ENCODE measurements at regions not wholly inside any gene's neighbourhood (a gene's known extent, or its start where the extent isn't known, plus 50 kb on each side); places are given as distances from the start of the nearest gene placed in this dataset.

DNA sequence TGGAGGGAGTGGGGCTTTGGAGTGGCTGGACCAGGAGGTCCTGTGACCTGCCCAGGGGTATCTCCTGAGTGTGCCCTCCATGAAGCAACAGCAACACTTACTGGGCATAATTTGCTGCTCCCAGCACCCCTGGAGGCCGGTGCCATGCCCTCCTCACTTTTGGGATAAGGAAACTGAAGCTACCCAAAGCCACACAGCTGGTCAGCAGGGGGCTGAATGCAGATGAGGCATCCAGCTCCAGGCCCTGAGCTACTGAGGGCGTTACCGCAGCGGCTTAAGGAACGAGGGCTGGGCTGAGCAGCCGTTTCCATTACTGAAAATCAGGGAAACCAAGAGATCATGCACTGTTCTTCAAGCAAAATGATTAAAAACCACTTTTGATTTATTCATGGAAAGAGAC lies 408.9 kb downstream of the GLRX3 start:
- intact Hi-C loops (cut with micrococcal nuclease; ENCODE audit: unreplicated experiment) = loop anchor here (5.0 kb wide), 1 partner anchor 212 kb away; no protein-coding TSS in a partner anchor
- H3K36me3 ChIP-seq (ENCODE audit: insufficient read depth, low read length, poor library complexity, severe bottlenecking) = no peaks in the 10 kb centered on the region
- DNase-seq (ENCODE audit: low spot score) = no peak

DNA sequence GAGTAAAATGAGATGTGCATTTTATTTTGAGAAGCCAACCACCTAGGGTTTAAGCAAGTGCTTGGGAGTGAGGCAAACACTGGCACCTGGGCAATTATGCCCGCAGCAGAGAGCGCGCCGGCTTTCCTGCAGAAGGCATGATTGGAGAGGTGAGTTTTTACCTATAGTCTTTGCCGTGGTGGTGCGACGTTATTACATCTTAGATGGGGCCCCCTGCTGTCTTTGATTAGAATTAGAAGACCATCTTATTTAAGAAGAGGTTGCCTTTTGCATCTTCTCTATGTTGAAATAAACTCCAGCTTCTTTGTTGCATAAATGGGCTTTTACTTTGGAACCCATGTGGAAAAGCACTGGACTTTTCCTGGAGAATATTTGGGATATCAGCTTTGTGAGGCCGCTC lies 409.5 kb downstream of the GLRX3 start:
- no TSS peak for BruUV-seq (replicated peaks)
- ChIA-PET CTCF (no interaction called here), POLR2A (ENCODE audit: low non-redundant PET) (no interaction called here)
- DNase-seq (ENCODE audit: low spot score) = no peak
- TF ChIP-seq, protein P1, sequence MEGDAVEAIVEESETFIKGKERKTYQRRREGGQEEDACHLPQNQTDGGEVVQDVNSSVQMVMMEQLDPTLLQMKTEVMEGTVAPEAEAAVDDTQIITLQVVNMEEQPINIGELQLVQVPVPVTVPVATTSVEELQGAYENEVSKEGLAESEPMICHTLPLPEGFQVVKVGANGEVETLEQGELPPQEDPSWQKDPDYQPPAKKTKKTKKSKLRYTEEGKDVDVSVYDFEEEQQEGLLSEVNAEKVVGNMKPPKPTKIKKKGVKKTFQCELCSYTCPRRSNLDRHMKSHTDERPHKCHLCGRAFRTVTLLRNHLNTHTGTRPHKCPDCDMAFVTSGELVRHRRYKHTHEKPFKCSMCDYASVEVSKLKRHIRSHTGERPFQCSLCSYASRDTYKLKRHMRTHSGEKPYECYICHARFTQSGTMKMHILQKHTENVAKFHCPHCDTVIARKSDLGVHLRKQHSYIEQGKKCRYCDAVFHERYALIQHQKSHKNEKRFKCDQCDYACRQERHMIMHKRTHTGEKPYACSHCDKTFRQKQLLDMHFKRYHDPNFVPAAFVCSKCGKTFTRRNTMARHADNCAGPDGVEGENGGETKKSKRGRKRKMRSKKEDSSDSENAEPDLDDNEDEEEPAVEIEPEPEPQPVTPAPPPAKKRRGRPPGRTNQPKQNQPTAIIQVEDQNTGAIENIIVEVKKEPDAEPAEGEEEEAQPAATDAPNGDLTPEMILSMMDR (conservative IDR thresholded peaks at IDR 0.05; ENCODE audit: low read depth, low read length) = no peak
- no peak for TF ChIP-seq EZH2 (IDR thresholded peaks at IDR 0.05; ENCODE audit: borderline replicate concordance, low read depth, low read length, poor library complexity, severe bottlenecking)
- Histone ChIP-seq H3K4me3 (ENCODE audit: low read depth, low read length, poor library complexity, severe bottlenecking) (no peak overlapping the region), H3K27ac (ENCODE audit: low read depth, low read length, poor library complexity, severe bottlenecking) (no peak overlapping the region), H3K4me1 (ENCODE audit: insufficient read depth, low read length, poor library complexity, severe bottlenecking) (peaks cover 13% of the 10 kb centered on the region), H3K36me3 (ENCODE audit: insufficient read depth, low read length, poor library complexity, severe bottlenecking) (no peaks in the 10 kb centered on the region), H3K9me3 (ENCODE audit: low read depth, low read length, poor library complexity, severe bottlenecking) (no peaks in the 10 kb centered on the region), H3K27me3 (replicated peaks; ENCODE audit: insufficient read depth, low read depth, low read length, poor library complexity) (no peaks in the 10 kb centered on the region)
- intact Hi-C loops (cut with micrococcal nuclease; ENCODE audit: unreplicated experiment) = loop anchor here (5.0 kb wide), 1 partner anchor 212 kb away; no protein-coding TSS in a partner anchor

More for the DNA sequence above, 408.9 kb downstream of the GLRX3 start:
- Histone ChIP-seq H3K27me3 (replicated peaks; ENCODE audit: insufficient read depth, low read depth, low read length, poor library complexity) (no peaks in the 10 kb centered on the region), H3K27ac (ENCODE audit: low read depth, low read length, poor library complexity, severe bottlenecking) (no peak overlapping the region), H3K4me3 (ENCODE audit: low read depth, low read length, poor library complexity, severe bottlenecking) (no peak overlapping the region), H3K4me1 (ENCODE audit: insufficient read depth, low read length, poor library complexity, severe bottlenecking) (peaks cover 13% of the 10 kb centered on the region), H3K9me3 (ENCODE audit: low read depth, low read length, poor library complexity, severe bottlenecking) (no peaks in the 10 kb centered on the region)
- POLR2A ChIA-PET (ENCODE audit: low non-redundant PET) = no interaction called here
- BruUV-seq (replicated peaks) = no TSS peak
- TF ChIP-seq, protein P1 (conservative IDR thresholded peaks at IDR 0.05; ENCODE audit: low read depth, low read length) = no peak
- no peak for TF ChIP-seq EZH2 (IDR thresholded peaks at IDR 0.05; ENCODE audit: borderline replicate concordance, low read depth, low read length, poor library complexity, severe bottlenecking)
- CTCF ChIA-PET = interaction anchor here (0.6 kb wide), 1 partner anchor 180 kb away, joined by 14 read pairs; no protein-coding TSS in a partner anchor

DNA sequence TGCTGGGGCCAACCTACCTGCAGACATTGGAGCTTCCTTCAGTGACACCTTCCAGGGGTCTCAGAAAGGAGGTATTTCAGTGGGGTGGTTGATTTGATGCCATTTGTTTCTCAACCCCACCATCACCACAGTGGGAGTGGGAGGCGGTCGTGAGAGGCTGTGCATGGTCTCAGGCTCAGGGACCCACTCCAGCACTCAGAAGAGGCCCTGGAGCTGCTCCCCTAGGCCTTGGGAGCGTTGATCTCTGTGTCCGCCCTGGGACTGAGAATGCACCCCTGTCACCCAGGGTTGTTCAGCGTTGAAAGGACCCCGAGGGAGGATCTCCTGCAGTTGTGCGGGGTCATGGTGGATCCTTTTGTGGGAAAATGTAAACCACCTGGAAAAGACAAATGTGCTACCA lies 410.6 kb downstream of the GLRX3 start:
- no peak for DNase-seq (ENCODE audit: low spot score)
- Histone ChIP-seq H3K36me3 (ENCODE audit: insufficient read depth, low read length, poor library complexity, severe bottlenecking) (no peaks in the 10 kb centered on the region), H3K27ac (ENCODE audit: low read depth, low read length, poor library complexity, severe bottlenecking) (no peak overlapping the region), H3K9me3 (ENCODE audit: low read depth, low read length, poor library complexity, severe bottlenecking) (no peaks in the 10 kb centered on the region), H3K4me3 (ENCODE audit: low read depth, low read length, poor library complexity, severe bottlenecking) (no peak overlapping the region), H3K27me3 (replicated peaks; ENCODE audit: insufficient read depth, low read depth, low read length, poor library complexity) (no peaks in the 10 kb centered on the region), H3K4me1 (ENCODE audit: insufficient read depth, low read length, poor library complexity, severe bottlenecking) (peaks cover 13% of the 10 kb centered on the region)
- no TSS peak for BruUV-seq (replicated peaks)
- POLR2A ChIA-PET (ENCODE audit: low non-redundant PET) = no interaction called here
- TF ChIP-seq, protein P1 (conservative IDR thresholded peaks at IDR 0.05; ENCODE audit: low read depth, low read length) = no peak
- no peak for TF ChIP-seq EZH2 (IDR thresholded peaks at IDR 0.05; ENCODE audit: borderline replicate concordance, low read depth, low read length, poor library complexity, severe bottlenecking)
- CTCF ChIA-PET = interaction anchor here (0.8 kb wide), 1 partner anchor 8 kb away, joined by 3 read pairs; no protein-coding TSS in a partner anchor
- intact Hi-C loops (cut with micrococcal nuclease; ENCODE audit: unreplicated experiment) = loop anchor here (5.0 kb wide), 1 partner anchor 210 kb away; no protein-coding TSS in a partner anchor

Data from A673 (cell line).